ENCODE measurements at regions not wholly inside any gene's neighbourhood (a gene's known extent, or its start where the extent isn't known, plus 50 kb on each side); places are given as distances from the start of the nearest gene placed in this dataset.
A peak's percentile ranks its signal among the peaks of the same experiment; 100 is the strongest.
"Not testable (repeated sequence)": the region's sequence is repeated elsewhere in the genome, so short reads cannot be mapped to it uniquely, and the experiment has no call there.

- DNase-seq (ENCODE audit: low read depth, low spot score): no peak
- no peak overlapping the region for H3K27ac ChIP-seq
These were observed 358.5 kb downstream of the DAD1 start for GRCh38 chr14:22230517-22230916.

DNA sequence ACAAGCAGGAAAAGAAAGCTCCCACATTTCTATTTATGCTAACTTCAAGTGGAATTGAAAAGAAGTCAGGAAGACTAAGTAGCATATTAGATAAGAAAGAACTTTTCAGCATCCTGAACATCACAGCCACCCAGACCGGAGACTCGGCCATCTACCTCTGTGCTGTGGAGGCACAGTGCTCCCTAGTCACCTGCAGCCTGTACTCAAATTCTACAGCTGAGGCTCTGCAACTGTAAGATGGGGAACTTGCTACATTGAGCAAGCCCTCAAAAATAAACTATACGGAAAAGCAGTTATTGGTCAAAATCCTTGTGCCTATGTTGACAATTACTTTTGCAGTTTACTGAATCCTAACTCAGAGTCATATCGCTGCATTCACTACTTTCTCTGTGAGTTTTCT is 361.9 kb downstream of the DAD1 start:
- DNase-seq (ENCODE audit: low read depth, low spot score): no peak
- H3K27ac ChIP-seq: no peak overlapping the region

DNA sequence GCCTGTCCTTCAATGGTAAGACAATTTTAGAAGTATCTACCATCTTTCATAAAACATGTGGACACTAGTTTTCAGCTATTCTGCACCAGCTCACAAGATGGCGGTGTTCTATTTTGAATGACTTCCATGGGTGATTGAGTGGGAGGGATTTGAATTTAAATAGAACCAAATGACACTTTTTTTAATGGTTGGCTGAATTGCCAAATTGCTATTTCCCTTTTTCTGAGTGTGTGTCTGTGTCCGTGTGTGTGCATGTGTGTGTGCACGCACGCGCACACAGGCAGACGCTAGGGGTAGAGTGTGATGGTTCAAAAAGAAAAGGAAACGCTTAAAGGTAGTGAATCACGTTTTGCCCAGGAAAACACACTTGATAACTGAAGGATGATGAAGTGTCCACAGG is 362.6 kb downstream of the DAD1 start:
- H3K27ac ChIP-seq: peak overlapping the region; percentile 32
- no peak for DNase-seq (ENCODE audit: low read depth, low spot score)

GRCh38 chr14:22225516-22226140 is 363.4 kb downstream of the DAD1 start:
- no peak for DNase-seq (ENCODE audit: low read depth, low spot score)
- peak overlapping the region; percentile 32 for H3K27ac ChIP-seq

DNA sequence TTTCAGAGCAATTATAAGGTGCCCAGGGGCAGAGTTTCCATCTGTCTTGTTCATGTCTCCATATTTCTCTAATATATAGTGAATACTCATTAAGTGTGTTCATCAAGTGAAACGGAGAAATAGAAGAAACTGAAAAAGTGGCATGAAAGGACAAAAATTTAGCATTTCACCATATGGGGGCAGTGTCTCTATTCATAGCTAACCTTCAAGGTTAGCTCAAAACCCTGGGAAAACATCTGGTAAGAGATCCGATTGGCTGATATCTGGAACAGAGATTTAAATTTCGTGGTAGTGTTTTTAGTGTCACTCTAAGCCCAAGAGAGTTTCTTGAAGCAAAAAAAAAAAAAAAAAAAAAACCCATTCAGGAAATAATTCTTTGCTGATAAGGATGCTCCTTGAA is 367.5 kb downstream of the DAD1 start:
- DNase-seq (ENCODE audit: low read depth, low spot score): no peak
- H3K27ac ChIP-seq: no peak overlapping the region

DNA sequence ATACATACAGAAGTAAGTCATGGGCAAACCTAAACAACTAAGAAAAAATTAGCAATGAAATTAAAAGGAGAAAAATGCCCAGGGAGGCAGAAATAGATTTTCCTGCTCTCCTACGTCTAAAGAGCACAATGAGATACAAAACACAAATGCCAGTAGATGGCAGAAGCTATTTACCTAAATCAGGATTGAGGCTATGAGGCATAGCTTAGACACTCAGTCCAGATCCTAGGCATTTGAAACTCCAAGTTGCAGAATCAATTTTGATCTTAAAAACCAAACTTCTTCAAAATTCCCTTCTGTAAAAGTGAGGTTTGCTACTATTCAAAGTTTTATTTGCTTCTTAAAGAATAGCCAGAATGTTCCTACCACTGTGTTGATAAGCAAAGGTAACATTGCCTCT is 368.6 kb downstream of the DAD1 start:
- DNase-seq (ENCODE audit: low read depth, low spot score): no peak
- no peak overlapping the region for H3K27ac ChIP-seq

GRCh38 chr14:22218728-22219127 is 370.3 kb downstream of the DAD1 start:
- no peak overlapping the region for H3K27ac ChIP-seq
- no peak for DNase-seq (ENCODE audit: low read depth, low spot score)

- peak; percentile 54 for DNase-seq (ENCODE audit: low read depth, low spot score)
- H3K27ac ChIP-seq: no peak overlapping the region
These were observed 375.9 kb downstream of the DAD1 start for GRCh38 chr14:22213120-22213519.

DNA sequence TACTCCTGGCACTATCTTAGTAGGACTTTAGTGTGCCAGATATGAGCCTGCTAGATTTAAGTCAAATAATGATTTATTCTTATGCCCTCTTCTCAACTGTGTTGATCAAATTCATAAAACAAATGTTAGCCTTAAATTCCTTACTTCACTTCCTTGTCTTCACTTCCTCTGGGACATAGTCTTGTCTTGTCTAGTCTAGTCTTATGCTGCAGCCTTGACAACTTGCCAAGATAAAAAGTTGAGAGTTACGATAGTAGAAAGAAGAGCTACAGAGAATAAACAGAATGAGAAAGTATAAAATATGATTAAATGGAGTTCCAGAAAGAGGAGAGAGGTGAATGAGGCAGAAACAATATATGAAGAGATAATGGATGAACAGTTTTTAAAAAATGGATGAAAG is 378.1 kb downstream of the DAD1 start:
- peak overlapping the region; percentile 51 for H3K27ac ChIP-seq
- DNase-seq (ENCODE audit: low read depth, low spot score): no peak

GRCh38 chr14:22210026-22210425 is 379.0 kb downstream of the DAD1 start:
- peak overlapping the region; percentile 51 for H3K27ac ChIP-seq
- no peak for DNase-seq (ENCODE audit: low read depth, low spot score)

DNA sequence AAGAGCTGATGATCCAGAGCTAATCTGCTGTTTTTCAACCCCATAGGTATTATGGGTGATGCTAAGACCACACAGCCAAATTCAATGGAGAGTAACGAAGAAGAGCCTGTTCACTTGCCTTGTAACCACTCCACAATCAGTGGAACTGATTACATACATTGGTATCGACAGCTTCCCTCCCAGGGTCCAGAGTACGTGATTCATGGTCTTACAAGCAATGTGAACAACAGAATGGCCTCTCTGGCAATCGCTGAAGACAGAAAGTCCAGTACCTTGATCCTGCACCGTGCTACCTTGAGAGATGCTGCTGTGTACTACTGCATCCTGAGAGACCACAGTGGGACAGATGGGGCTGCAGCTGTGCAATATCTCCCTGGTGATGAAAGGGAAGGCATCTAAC is 386.0 kb downstream of the DAD1 start:
- no peak for DNase-seq (ENCODE audit: low read depth, low spot score)
- no peak overlapping the region for H3K27ac ChIP-seq

GRCh38 chr14:22202313-22202712 is 386.7 kb downstream of the DAD1 start:
- DNase-seq (ENCODE audit: low read depth, low spot score): no peak
- no peak overlapping the region for H3K27ac ChIP-seq

GRCh38 chr14:22200977-22201605 is 387.9 kb downstream of the DAD1 start:
- no peak for DNase-seq (ENCODE audit: low read depth, low spot score)
- no peak overlapping the region for H3K27ac ChIP-seq

DNA sequence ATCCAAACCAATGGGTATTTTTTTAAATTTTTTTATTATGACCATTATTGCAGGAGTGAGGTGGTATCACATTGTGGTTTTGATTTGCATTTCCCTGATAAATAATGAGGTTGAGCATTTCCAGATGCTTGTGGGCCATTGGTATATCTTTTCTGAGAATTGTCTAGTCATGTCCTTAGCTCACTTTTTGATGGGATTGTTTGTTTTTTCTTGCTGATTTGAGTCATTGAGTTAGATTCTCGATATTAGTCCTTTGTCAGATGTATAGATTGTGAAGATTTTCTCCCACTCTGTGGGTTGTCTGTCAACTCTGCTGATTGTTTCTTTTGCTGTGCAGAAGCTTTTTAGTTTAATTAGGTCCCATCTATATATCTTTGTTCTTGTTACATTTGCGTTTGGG is 388.9 kb downstream of the DAD1 start:
- H3K27ac ChIP-seq; DNase-seq (ENCODE audit: low read depth, low spot score): not testable (repeated sequence)

DNA sequence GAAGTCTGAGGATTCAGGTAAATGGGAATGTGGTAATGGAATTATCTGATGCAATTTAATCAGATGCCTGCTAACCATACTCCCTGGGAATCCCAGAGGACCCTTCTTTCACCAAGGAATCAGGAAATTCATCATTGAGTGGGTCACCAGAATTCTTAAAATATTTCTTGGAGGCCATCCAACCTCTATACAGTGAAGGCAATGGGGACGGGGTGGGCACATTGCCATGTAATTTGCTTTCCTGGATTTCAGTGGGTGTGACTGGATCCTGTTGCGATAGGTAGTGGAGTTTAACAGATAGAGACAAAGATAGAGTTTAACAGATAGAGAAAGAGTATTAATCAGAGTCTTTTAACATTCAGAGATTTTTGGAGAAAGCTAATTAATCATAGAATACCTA is 394.4 kb downstream of the DAD1 start:
- no peak overlapping the region for H3K27ac ChIP-seq
- no peak for DNase-seq (ENCODE audit: low read depth, low spot score)

GRCh38 chr14:22190411-22191191 is 398.4 kb downstream of the DAD1 start:
- no peak overlapping the region for H3K27ac ChIP-seq
- DNase-seq (ENCODE audit: low read depth, low spot score): no peak

GRCh38 chr14:22189881-22190280 is 399.1 kb downstream of the DAD1 start:
- no peak overlapping the region for H3K27ac ChIP-seq
- no peak for DNase-seq (ENCODE audit: low read depth, low spot score)

DNA sequence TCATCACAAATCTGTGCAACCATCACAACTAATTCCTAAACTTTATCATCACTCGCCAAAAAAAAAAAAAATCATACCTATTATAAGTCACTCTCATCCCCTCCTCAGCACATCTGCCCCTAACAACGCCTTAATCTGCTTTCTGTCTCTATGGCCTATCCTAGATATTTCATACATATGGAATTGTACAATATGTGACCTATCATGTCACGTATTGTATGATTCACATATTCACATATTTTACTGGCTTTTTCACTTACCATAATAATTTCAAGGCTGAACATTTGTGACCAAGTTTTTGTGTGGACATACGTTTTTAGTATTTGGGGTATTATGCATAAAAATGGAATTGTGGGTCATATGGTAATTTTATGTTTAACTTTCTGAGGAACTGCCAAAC is 400.7 kb downstream of the DAD1 start:
- no peak overlapping the region for H3K27ac ChIP-seq
- DNase-seq (ENCODE audit: low read depth, low spot score): no peak

DNA sequence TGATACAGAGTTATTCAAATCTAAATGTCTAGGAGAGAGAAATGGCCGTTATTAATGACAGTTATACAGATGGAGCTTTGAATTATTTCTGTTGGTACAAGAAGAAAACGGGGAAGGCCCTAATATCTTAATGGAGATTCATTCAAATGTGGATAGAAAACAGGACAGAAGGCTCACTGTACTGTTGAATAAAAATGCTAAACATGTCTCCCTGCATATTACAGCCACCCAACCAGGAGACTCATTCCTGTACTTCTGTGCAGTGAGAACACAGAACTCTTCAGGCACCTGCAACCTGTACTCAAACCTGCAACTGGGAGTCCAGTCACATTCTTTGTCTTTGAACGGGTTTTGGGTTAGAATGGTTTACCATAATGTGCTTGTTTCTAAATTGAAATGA is 403.2 kb downstream of the DAD1 start:
- no peak for DNase-seq (ENCODE audit: low read depth, low spot score)
- H3K27ac ChIP-seq: no peak overlapping the region

GRCh38 chr14:22185191-22185590 is 403.8 kb downstream of the DAD1 start:
- H3K27ac ChIP-seq: peak overlapping the region; percentile 32
- DNase-seq (ENCODE audit: low read depth, low spot score): no peak

DNA sequence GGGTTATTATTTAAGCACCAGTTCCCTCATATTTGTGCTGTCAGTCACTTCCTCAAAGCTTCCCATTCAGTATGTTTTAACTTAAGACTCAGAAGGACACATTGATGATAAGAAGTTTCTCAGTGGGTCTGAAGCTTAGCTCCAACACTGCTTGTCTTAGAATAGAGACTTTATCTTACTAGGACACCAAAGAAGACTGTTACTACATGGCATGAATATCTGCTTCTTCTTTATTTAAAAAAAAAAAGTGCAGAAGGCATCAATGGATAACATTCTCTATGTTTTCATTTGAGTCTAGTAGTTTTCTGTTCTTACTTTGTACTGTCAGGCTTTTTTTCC is 404.2 kb downstream of the DAD1 start:
- H3K27ac ChIP-seq: peak overlapping the region; percentile 32
- DNase-seq (ENCODE audit: low read depth, low spot score): no peak
